Osteoblast (primary cell): ENCODE measurements at regions not wholly inside any gene's neighbourhood (a gene's known extent, or its start where the extent isn't known, plus 50 kb on each side); places are given as distances from the start of the nearest gene placed in this dataset.

Experiments used
- DNase-seq: peaks from one replicate; pipeline ENCODE4 v3.0.0; 2011; ENCODE audit warnings: low spot score, mixed read lengths; ENCODE audit not compliant: insufficient read length; ENCODE audit errors: missing footprints
- H2AFZ ChIP-seq: 2 replicates; pipeline ENCODE4 v1.6.0; 2011; ENCODE audit warnings: mild to moderate bottlenecking, low read length
- H3K27ac ChIP-seq: 2 replicates; pipeline ENCODE4 v1.5.1; 2011; ENCODE audit warnings: mild to moderate bottlenecking, low read depth, low read length, moderate library complexity
- H3K27me3 ChIP-seq: 2 replicates; pipeline ENCODE4 v1.6.0; 2012; ENCODE audit warnings: mild to moderate bottlenecking, control low read depth, inconsistent platforms, low read length, moderate library complexity; ENCODE audit not compliant: insufficient read depth
- H3K36me3 ChIP-seq: 2 replicates; pipeline ENCODE4 v1.5.1; 2011; ENCODE audit warnings: mild to moderate bottlenecking, low read length, control low read depth, moderate library complexity; ENCODE audit not compliant: insufficient read depth
- H3K4me1 ChIP-seq: 2 replicates; pipeline ENCODE4 v1.5.1; 2011; ENCODE audit warnings: mild to moderate bottlenecking, low read length, control low read depth, moderate library complexity; ENCODE audit not compliant: insufficient read depth
- H3K4me2 ChIP-seq: 2 replicates; pipeline ENCODE4 v1.6.0; 2011; ENCODE audit warnings: mild to moderate bottlenecking, low read length; ENCODE audit not compliant: insufficient read depth
- H3K4me3 ChIP-seq: fragments of 200-600 bp; sonication (generic); 3 replicates; pipeline ENCODE4 v1.5.1; 2012; ENCODE audit warnings: mild to moderate bottlenecking, low read length, inconsistent platforms; ENCODE audit not compliant: insufficient read depth
- H3K79me2 ChIP-seq: 2 replicates; pipeline ENCODE4 v1.6.0; 2012; ENCODE audit warnings: mild to moderate bottlenecking, low read length, control low read depth, inconsistent platforms; ENCODE audit not compliant: insufficient read depth
- H3K9me3 ChIP-seq: 2 replicates; pipeline ENCODE4 v1.5.1; 2011; ENCODE audit warnings: low read depth, low read length, control low read depth
- H4K20me1 ChIP-seq: 2 replicates; pipeline ENCODE4 v1.6.0; 2012; ENCODE audit warnings: mild to moderate bottlenecking, low read length, control low read depth; ENCODE audit not compliant: insufficient read depth
- TF ChIP-seq, protein P1 (sequence below): IDR thresholded peaks from 2 replicates; pipeline ENCODE4 v1.5.1; 2011; ENCODE audit warnings: mild to moderate bottlenecking, low read depth, low read length, moderate library complexity; ENCODE audit errors: extremely low read depth

DNA sequence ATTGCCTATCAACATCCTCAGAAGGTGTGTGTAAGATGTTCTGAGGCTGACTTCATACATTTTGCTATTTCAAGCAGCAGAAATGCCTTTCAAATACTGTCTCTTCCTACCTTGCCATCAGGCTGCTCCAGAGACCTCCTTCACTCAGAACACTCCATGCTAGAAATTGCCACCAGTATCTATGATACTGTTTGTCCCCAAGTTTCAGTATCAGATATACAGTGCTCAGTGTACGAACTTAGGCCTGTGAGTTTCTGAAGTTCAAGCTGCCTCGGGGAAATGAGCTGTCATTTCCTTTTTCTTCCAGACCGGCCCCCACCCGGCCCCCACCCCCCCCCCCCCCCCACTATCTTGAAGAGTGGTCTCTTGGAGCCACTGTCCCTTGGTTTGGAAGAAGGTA, 373.4 kb upstream of the CHRM2 start:
- Histone ChIP-seq H3K4me2 (no peak overlapping the region), H3K9me3 (no peaks in the 10 kb centered on the region), H3K4me1 (no peaks in the 10 kb centered on the region), H3K79me2 (no peaks in the 10 kb centered on the region), H4K20me1 (no peaks in the 10 kb centered on the region), H3K27me3 (no peaks in the 10 kb centered on the region), H3K27ac (no peak overlapping the region), H2AFZ (no peak overlapping the region), H3K4me3 (no peak overlapping the region), H3K36me3 (no peaks in the 10 kb centered on the region)
- TF ChIP-seq, protein P1, sequence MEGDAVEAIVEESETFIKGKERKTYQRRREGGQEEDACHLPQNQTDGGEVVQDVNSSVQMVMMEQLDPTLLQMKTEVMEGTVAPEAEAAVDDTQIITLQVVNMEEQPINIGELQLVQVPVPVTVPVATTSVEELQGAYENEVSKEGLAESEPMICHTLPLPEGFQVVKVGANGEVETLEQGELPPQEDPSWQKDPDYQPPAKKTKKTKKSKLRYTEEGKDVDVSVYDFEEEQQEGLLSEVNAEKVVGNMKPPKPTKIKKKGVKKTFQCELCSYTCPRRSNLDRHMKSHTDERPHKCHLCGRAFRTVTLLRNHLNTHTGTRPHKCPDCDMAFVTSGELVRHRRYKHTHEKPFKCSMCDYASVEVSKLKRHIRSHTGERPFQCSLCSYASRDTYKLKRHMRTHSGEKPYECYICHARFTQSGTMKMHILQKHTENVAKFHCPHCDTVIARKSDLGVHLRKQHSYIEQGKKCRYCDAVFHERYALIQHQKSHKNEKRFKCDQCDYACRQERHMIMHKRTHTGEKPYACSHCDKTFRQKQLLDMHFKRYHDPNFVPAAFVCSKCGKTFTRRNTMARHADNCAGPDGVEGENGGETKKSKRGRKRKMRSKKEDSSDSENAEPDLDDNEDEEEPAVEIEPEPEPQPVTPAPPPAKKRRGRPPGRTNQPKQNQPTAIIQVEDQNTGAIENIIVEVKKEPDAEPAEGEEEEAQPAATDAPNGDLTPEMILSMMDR, result no peak
- no peak for DNase-seq

DNA sequence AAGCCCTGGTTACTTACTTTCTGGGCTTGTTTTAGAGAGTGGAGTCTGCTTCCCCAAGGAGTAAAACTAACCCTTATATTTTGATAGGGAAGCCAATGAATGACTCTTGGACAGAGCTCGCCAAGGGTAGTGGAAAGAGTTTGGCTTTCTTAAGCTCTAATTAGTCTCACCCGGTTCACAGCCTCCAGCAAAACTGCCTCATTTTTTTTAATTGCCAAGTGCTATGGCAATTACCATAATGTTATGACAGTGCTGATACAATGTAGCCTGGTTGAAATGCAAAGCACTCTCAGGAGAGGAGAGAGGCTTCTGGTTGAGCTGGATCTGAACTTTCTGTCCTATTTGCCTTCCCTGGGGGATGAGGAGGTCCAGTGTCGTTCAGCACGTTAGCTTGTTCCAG, 376.1 kb upstream of the CHRM2 start:
- DNase-seq, result no peak
- TF ChIP-seq, protein P1, result no peak
- H3K9me3 ChIP-seq, result no peaks in the 10 kb centered on the region

DNA sequence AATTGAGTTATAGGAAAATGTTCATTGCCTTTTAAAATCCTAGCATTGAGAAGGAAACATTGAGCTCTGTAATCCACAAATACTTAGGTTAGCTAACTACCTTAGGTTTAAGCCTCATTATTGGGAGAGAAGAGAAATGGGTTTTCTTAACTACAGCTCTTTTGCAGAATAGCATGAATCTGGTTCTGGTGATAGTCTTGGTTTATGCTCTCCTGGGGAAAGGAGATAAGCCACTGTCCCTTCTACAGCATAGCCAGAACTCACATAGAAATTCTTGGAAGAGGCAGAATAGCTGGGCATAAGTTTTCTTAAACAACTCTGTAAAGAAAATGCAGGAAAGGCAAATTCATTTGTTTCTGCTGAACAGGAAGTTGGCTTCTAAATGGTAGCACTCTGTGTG, 378.6 kb upstream of the CHRM2 start:
- DNase-seq, result no peak
- TF ChIP-seq, protein P1, result no peak
- Histone ChIP-seq H3K36me3 (no peaks in the 10 kb centered on the region), H3K4me2 (no peak overlapping the region), H3K9me3 (no peaks in the 10 kb centered on the region), H3K4me3 (no peak overlapping the region), H3K27ac (no peak overlapping the region), H3K79me2 (no peaks in the 10 kb centered on the region), H3K27me3 (no peaks in the 10 kb centered on the region), H3K4me1 (no peaks in the 10 kb centered on the region), H4K20me1 (no peaks in the 10 kb centered on the region), H2AFZ (no peak overlapping the region)

More for the DNA sequence above, 376.1 kb upstream of the CHRM2 start:
- no peaks in the 10 kb centered on the region for H3K27me3 ChIP-seq
- no peak overlapping the region for H3K4me2 ChIP-seq
- no peak overlapping the region for H3K4me3 ChIP-seq
- no peaks in the 10 kb centered on the region for H3K79me2 ChIP-seq
- no peaks in the 10 kb centered on the region for H4K20me1 ChIP-seq
- no peaks in the 10 kb centered on the region for H3K4me1 ChIP-seq
- no peak overlapping the region for H2AFZ ChIP-seq
- no peak overlapping the region for H3K27ac ChIP-seq
- no peaks in the 10 kb centered on the region for H3K36me3 ChIP-seq

DNA sequence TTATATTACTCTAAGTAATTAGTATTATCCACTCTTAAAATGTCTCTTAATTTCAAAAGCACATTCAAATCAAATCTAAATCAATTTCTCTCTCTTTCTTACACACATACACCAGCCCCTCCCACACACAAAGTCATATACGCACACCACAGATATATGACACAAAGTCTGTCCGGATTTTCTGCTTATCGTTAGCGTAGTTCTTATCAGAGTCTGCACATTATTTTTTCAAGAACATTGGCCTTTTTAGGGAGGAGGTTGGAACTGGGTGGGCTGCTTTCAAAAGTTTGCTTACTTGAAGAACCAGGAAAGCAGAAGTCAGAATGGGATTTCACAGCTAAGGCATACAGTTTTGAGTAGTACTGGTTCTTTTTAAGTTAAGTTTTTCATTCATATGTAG, 387.6 kb upstream of the CHRM2 start:
- Histone ChIP-seq H3K27me3 (no peaks in the 10 kb centered on the region), H2AFZ (no peak overlapping the region), H3K4me2 (no peak overlapping the region), H4K20me1 (no peaks in the 10 kb centered on the region), H3K27ac (no peak overlapping the region), H3K9me3 (no peaks in the 10 kb centered on the region), H3K4me1 (no peaks in the 10 kb centered on the region), H3K36me3 (no peaks in the 10 kb centered on the region), H3K79me2 (no peaks in the 10 kb centered on the region), H3K4me3 (no peak overlapping the region)
- TF ChIP-seq, protein P1, result no peak
- no peak for DNase-seq
